ENCODE measurements at regions not wholly inside any gene's neighbourhood (a gene's known extent, or its start where the extent isn't known, plus 50 kb on each side); places are given as distances from the start of the nearest gene placed in this dataset.
"Not testable (repeated sequence)": the region's sequence is repeated elsewhere in the genome, so short reads cannot be mapped to it uniquely, and the experiment has no call there.

- DNase-seq: no peak
- H3K4me1 ChIP-seq (ENCODE audit: low read length): no peaks in the 10 kb centered on the region
- no peak overlapping the region for H3K4me2 ChIP-seq (ENCODE audit: low read depth, low read length)
- no peak overlapping the region for H3K4me3 ChIP-seq (ENCODE audit: low read length)
- H3F3A ChIP-seq (ENCODE audit: insufficient read depth, low read length): no peaks in the 10 kb centered on the region
- H3K9ac ChIP-seq (ENCODE audit: low read length): no peak overlapping the region
- H4K20me1 ChIP-seq (ENCODE audit: insufficient read depth, low read length): no peaks in the 10 kb centered on the region
- H3K9me3 ChIP-seq (replicated peaks; ENCODE audit: insufficient read depth, low read length): no peaks in the 10 kb centered on the region
- TF ChIP-seq CTCF (IDR thresholded peaks at IDR 0.05; ENCODE audit: low read length): no peak
- no peak for TF ChIP-seq EZH2 (optimal IDR thresholded peaks at IDR 0.05; ENCODE audit: low read depth, low read length)
- no peak for TF ChIP-seq EZH2phosphoT487 (IDR thresholded peaks at IDR 0.05; ENCODE audit: low read length)
- no peak overlapping the region for H2AFZ ChIP-seq (ENCODE audit: low read length)
- no peak overlapping the region for H3K27ac ChIP-seq (ENCODE audit: low read length)
- H3K79me2 ChIP-seq (ENCODE audit: low read length): no peaks in the 10 kb centered on the region
- no peaks in the 10 kb centered on the region for H3K27me3 ChIP-seq (replicated peaks; ENCODE audit: insufficient read depth, low read length)
- no peaks in the 10 kb centered on the region for H3K9me2 ChIP-seq (replicated peaks; ENCODE audit: insufficient read depth, low read length)
- no peaks in the 10 kb centered on the region for H3K36me3 ChIP-seq (replicated peaks; ENCODE audit: insufficient read depth, low read length)
Observed at GRCh38 chr17:31677681-31678080, 181.4 kb downstream of the COPRS start.

- Histone ChIP-seq H2AFZ (ENCODE audit: low read length) (no peak overlapping the region), H3K4me2 (ENCODE audit: low read depth, low read length) (no peak overlapping the region), H3K4me1 (ENCODE audit: low read length) (no peaks in the 10 kb centered on the region), H3K27me3 (replicated peaks; ENCODE audit: insufficient read depth, low read length) (no peaks in the 10 kb centered on the region), H3K9me3 (replicated peaks; ENCODE audit: insufficient read depth, low read length) (no peaks in the 10 kb centered on the region), H3F3A (ENCODE audit: insufficient read depth, low read length) (no peaks in the 10 kb centered on the region), H3K9ac (ENCODE audit: low read length) (no peak overlapping the region), H3K4me3 (ENCODE audit: low read length) (no peak overlapping the region), H3K9me2 (replicated peaks; ENCODE audit: insufficient read depth, low read length) (no peaks in the 10 kb centered on the region), H3K27ac (ENCODE audit: low read length) (no peak overlapping the region), H4K20me1 (ENCODE audit: insufficient read depth, low read length) (no peaks in the 10 kb centered on the region), H3K36me3 (replicated peaks; ENCODE audit: insufficient read depth, low read length) (no peaks in the 10 kb centered on the region), H3K79me2 (ENCODE audit: low read length) (no peaks in the 10 kb centered on the region)
- TF ChIP-seq EZH2 (optimal IDR thresholded peaks at IDR 0.05; ENCODE audit: low read depth, low read length) (no peak), CTCF (IDR thresholded peaks at IDR 0.05; ENCODE audit: low read length) (no peak), EZH2phosphoT487 (IDR thresholded peaks at IDR 0.05; ENCODE audit: low read length) (no peak)
- DNase-seq: no peak
Observed at GRCh38 chr17:31677036-31677435, 182.0 kb downstream of the COPRS start.

GRCh38 chr17:31675392-31675791 is 183.7 kb downstream of the COPRS start:
- H3K4me3 ChIP-seq (ENCODE audit: low read length); H3K9ac ChIP-seq (ENCODE audit: low read length): not testable (repeated sequence)

GRCh38 chr17:31674717-31675349 is 184.2 kb downstream of the COPRS start:
- DNase-seq: no peak
- Histone ChIP-seq H4K20me1 (ENCODE audit: insufficient read depth, low read length) (no peaks in the 10 kb centered on the region), H2AFZ (ENCODE audit: low read length) (no peak overlapping the region), H3K4me2 (ENCODE audit: low read depth, low read length) (no peak overlapping the region), H3K27ac (ENCODE audit: low read length) (no peak overlapping the region), H3K27me3 (replicated peaks; ENCODE audit: insufficient read depth, low read length) (no peaks in the 10 kb centered on the region), H3K9me2 (replicated peaks; ENCODE audit: insufficient read depth, low read length) (no peaks in the 10 kb centered on the region), H3K9me3 (replicated peaks; ENCODE audit: insufficient read depth, low read length) (no peaks in the 10 kb centered on the region), H3K79me2 (ENCODE audit: low read length) (no peaks in the 10 kb centered on the region), H3F3A (ENCODE audit: insufficient read depth, low read length) (no peaks in the 10 kb centered on the region), H3K9ac (ENCODE audit: low read length) (no peak overlapping the region), H3K4me3 (ENCODE audit: low read length) (no peak overlapping the region), H3K36me3 (replicated peaks; ENCODE audit: insufficient read depth, low read length) (no peaks in the 10 kb centered on the region), H3K4me1 (ENCODE audit: low read length) (no peaks in the 10 kb centered on the region)
- no peak for TF ChIP-seq CTCF (IDR thresholded peaks at IDR 0.05; ENCODE audit: low read length)
- no peak for TF ChIP-seq EZH2 (optimal IDR thresholded peaks at IDR 0.05; ENCODE audit: low read depth, low read length)
- TF ChIP-seq EZH2phosphoT487 (IDR thresholded peaks at IDR 0.05; ENCODE audit: low read length): no peak

More at GRCh38 chr17:31675392-31675791, 183.7 kb downstream of the COPRS start:
- not testable (repeated sequence) for H3K36me3 ChIP-seq (replicated peaks; ENCODE audit: insufficient read depth, low read length); H4K20me1 ChIP-seq (ENCODE audit: insufficient read depth, low read length); H2AFZ ChIP-seq (ENCODE audit: low read length); H3K4me2 ChIP-seq (ENCODE audit: low read depth, low read length); DNase-seq; H3K79me2 ChIP-seq (ENCODE audit: low read length); H3K9me2 ChIP-seq (replicated peaks; ENCODE audit: insufficient read depth, low read length); H3F3A ChIP-seq (ENCODE audit: insufficient read depth, low read length); H3K27ac ChIP-seq (ENCODE audit: low read length); H3K9me3 ChIP-seq (replicated peaks; ENCODE audit: insufficient read depth, low read length); H3K4me1 ChIP-seq (ENCODE audit: low read length); H3K27me3 ChIP-seq (replicated peaks; ENCODE audit: insufficient read depth, low read length)
